GM18505 (cell line): ENCODE measurements at regions not wholly inside any gene's neighbourhood (a gene's known extent, or its start where the extent isn't known, plus 50 kb on each side); places are given as distances from the start of the nearest gene placed in this dataset.
"Not testable (repeated sequence)": the region's sequence is repeated elsewhere in the genome, so short reads cannot be mapped to it uniquely, and the experiment has no call there.

Source experiments
- ATAC-seq: cut with Tn5 transposase; IDR thresholded peaks from one replicate; pipeline ENCODE4 v1.9.1; 2021; ENCODE audit not compliant: unreplicated experiment
- POLR2A ChIP-seq: IDR thresholded peaks from 4 replicates; pipeline ENCODE4 v1.6.1; 2011; ENCODE audit warnings: borderline replicate concordance; ENCODE audit not compliant: insufficient read depth, insufficient read length; ENCODE audit errors: extremely low read depth

DNA sequence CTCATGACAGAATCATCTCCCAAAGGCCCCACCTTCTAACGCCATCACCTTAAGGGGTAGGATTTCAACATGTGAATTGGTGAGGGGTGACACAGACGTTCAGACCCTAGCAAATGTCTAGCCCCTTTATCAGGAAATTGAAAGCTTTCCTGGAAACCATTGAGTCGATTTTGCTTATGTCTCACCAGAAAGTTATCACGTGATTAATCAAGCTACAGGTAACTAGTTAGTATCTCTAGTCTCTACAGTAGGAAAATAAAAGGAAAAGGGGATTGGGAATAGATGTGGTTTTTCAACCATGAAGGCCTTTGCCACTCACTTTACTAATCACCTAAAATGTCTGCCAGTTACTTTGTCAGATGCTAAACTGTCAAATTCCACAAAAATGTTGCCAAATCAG is 1133.0 kb downstream of the PDHA2 start:
- no peak for TF ChIP-seq POLR2A
- no peak for ATAC-seq

DNA sequence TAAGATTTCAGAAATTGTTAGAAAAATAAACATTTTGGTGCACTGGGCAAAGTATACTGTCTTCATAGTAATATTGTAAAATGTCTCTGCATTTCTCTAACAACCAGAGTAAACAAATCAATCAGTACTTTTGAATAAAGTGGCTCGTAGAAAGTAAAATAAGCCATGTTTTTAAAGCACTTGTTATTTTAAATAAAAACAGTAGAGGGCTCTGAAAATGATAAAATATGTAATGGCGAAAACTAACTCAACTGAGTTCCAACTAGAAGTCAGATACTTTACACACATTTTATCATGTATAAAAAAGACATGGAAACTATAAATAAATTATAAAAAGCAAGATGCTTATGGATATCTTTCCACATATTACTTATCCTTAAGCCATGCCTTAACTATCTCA is 1134.4 kb downstream of the PDHA2 start:
- no peak for ATAC-seq
- no peak for TF ChIP-seq POLR2A

DNA sequence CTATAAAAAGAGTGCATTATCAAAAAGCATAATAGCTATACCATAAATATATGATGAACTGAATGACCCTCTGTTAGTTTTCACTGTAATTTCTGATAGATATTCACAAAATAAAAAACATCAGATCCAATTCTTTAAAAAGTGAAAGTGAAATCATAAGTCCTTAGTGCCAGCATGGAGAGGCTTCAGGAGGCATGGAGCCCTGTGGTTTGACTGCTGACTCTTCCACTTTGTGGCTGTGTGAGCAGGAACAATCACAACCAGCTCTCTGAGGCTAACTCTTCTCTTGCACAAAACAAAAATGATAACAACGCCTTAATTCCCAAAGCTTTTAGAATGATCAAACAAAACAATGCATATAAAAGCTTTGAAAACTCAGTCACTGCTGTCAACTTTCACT is 1143.9 kb downstream of the PDHA2 start:
- TF ChIP-seq POLR2A: no peak
- no peak for ATAC-seq

DNA sequence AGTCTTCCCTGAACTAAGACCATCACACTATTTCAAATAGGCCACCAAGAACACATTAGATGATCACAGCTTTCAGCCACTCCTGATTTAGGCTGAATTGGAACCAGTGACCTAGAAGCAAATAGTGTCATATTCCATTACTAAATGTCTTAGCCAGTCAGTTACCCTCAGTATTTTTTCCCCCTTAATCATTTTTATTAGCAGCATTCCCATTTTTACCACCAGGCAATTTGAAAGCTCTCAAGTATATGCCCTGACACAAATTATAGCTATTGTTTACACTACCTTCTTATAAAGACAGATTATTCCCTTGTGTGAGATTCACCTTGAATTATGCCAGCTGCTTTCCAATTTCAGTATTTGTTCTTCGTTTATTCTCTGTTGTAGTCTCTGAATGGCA is 1146.9 kb downstream of the PDHA2 start:
- no peak for TF ChIP-seq POLR2A
- ATAC-seq: no peak

DNA sequence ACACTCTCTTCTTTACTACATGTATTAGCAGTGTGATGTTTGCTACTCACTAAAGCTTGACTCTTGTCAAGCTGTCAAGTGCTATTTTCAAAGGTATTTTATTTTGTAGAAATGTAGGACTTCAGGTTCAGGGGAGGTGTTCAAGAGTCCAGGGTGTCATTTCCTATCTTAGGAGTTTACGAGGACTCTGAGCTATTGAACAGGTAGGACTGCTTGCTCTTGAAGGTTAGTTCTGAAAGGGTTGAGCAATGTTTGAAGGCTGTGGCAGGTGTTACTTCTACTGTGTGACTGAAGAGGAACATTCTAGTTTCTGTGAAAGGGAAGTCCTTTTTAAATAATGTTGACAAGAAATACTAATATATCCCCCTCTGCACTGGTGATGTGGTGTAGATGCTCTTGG is 1151.2 kb downstream of the PDHA2 start:
- no peak for TF ChIP-seq POLR2A
- no peak for ATAC-seq

DNA sequence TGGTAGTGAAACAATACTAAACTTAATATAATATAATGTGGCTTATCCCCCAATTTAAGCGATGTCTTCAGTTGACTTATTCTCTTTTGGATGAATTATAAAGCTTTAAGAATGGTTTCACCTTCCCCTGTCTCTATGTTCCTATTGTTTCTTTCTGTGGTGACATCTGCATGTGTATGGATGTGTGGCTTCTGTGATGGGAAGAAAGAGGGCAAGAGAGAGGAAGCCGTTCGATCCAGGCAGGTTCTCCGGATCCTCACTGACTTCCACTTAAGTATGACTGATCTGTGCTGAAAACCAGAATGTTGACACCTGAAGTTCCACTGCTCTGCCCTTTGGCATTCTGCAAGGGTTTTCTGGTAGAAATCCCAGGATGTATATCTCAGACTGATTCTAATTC is 1150.8 kb downstream of the STPG2 start:
- no peak for ATAC-seq
- no peak for TF ChIP-seq POLR2A

DNA sequence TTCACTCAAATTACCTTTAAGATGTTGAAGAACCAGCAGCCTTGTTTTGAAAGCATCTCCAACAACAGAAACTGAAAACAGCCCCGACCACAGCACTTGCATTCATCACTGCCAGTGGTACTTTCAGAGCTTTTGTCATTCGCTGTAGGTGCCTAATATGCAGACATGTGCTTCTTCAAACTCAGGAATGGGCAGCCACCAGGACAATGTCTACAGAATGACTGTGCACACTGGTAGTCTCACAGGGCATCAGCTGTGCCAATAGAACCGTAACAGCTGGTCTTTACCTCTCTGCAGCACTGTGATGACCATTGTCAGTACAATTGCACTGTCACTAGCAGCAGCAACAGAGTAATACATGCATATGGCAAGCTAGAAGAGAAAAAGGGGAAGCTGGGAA is 1149.7 kb downstream of the STPG2 start:
- TF ChIP-seq POLR2A: no peak
- ATAC-seq: no peak

DNA sequence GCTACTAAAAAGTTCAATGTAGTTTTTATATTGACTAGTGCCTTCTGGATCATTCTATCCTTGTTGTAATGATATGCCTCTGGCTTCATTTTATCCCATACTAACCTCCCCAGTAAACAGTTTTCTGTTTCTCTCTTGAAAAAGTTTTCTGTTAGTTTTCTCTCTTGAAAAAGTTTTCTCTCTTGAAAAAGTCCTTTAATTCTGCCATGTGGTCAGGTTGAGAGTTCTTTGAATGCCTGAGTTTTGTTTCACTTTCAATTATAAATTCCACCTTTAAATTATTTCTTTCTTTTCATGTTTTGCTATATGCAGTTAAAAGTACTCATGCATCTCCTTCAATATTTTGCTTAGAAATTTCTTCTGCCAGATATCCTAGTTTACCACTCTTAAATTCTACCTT is 1139.6 kb downstream of the STPG2 start:
- no peak for ATAC-seq
- no peak for TF ChIP-seq POLR2A

DNA sequence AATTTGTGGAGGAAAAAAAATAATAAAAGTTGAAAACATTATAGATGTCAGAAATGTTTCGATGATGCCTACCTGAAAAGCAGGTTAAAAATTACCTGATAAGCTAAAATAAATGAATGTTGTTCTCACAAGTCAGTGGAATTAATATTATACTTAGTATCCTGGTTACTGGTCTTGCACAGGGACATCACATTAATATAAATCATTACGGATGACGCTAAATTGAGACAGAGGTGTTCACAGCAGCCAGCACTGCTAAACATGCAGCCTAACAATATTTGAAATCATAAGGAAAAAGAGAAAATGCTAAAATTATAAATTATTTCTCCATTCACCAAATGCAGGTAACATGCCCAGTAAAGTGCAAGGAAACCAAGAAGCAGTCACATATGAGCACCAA is 1130.0 kb downstream of the STPG2 start:
- ATAC-seq: no peak
- no peak for TF ChIP-seq POLR2A

DNA sequence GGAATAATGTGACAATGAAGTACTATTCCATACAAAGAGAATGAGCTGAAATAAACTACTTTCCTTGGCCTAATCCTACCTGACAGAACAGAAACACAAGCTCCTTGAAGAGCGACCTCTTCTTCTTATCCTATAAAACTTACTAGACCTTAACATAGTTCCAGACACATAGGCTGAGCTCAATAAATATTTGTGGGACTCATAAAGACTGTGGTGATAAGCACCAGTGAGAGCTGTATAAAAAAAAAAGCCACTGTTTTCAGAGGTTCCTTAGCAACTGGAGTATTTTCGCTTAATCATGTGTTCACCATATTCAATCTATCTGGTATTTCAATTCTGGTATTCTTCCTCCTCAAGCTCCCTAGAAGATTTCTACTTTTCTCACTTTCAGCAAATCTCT is 1129.6 kb downstream of the STPG2 start:
- no peak for TF ChIP-seq POLR2A

DNA sequence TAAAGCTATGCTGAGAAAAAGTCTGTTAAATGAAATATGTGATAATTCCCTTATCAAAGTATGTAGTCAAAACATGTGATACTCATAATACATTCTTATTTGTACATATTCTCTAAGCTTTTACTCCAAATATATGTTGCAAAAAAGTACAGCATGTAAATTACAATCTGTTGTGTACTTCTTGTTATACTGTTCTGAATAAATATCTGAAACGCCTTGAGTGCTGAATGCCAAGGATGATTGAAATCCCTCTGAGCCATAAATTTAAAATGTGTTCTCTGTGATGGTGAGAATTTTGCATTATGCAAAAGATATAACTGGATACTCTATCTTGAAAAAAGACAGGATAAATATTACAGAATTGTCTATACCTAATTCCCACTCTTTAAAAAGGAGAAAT is 1128.0 kb downstream of the STPG2 start:
- ATAC-seq: no peak
- TF ChIP-seq POLR2A: no peak

More for the DNA sequence above, 1129.6 kb downstream of the STPG2 start:
- ATAC-seq: no peak

DNA sequence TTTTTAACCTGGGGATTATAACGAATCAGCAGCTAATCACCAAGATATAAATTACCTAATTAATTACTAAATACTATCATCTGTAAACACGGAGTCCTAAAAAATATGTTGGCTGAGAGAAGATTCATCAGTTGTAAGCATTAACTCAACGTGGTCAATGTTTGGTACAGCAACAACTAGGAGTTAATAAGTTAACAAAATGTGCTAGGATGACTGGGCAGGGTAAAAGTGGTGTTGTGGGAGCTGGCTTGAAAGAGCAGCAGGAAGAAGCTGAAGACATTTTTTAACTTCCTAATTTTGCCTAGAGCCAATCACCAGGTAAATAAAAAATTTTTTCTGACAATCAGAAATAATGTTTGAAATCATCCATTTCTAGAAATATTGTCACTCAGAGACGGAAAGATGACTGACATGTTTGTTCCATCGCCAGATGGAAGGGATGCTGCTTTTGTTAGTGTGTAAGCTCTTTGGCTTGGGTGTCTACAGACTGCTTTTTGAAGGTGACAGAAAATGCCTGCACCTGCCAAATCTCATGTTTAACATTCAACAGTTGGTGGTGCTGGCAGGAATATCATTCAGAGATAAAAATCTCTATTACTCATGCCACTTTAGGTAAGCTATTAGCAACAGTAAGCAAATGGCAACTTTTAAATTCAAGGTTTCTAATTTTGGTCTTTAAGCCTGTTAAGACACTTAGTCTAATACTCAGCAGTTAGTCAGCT is 1126.9 kb downstream of the STPG2 start:
- no peak for TF ChIP-seq POLR2A
- ATAC-seq: no peak

DNA sequence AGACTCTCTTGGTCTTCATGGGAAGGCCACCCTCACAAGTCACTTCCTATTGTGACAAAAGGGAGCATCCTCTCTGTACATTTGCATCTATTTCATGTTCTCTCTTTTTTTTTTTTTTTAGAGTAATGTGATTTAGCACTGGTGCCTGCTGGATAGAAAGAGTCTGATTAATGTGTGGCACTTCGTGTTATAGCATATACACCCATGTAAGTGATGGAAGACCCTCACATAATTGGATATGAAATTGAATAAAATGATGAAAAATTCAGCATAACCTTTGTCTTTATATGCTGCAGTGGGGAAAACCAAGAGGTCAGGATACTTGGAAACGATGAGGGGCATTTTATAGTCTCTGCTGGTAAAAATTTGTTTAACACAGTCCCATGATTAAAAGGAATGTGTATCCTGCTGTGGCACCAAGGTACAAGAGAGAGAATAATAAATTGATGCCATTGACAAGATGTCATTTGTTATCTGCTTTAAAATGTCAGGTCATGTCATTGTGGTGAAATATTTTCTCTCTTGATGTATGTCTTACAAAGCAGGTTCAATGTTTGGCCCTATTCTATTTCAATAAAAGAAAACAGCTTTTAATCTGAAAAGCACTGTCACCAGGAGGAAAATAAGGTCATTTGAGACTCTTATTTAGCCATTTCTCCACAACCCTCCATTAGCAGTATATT is 1115.4 kb downstream of the STPG2 start:
- no peak for ATAC-seq
- no peak for TF ChIP-seq POLR2A

DNA sequence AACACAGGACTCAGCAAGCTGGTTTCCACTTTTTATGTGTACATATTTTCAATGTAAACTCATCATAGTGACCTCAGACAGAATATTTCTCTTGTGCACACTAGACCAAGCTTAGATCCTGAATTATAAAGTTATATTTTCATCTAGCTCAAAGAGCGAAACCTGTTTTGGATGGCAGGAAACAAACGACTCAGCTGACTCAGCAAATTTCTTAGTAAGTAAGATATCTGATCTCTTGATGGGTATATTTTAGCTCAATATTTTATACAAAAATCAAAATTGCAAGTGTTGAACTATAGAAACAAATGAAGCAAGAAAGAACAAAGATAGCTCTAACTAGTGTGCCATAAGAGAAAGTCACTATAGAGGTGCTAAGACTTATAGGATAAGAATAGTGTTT is 1114.5 kb downstream of the STPG2 start:
- no peak for ATAC-seq
- no peak for TF ChIP-seq POLR2A

DNA sequence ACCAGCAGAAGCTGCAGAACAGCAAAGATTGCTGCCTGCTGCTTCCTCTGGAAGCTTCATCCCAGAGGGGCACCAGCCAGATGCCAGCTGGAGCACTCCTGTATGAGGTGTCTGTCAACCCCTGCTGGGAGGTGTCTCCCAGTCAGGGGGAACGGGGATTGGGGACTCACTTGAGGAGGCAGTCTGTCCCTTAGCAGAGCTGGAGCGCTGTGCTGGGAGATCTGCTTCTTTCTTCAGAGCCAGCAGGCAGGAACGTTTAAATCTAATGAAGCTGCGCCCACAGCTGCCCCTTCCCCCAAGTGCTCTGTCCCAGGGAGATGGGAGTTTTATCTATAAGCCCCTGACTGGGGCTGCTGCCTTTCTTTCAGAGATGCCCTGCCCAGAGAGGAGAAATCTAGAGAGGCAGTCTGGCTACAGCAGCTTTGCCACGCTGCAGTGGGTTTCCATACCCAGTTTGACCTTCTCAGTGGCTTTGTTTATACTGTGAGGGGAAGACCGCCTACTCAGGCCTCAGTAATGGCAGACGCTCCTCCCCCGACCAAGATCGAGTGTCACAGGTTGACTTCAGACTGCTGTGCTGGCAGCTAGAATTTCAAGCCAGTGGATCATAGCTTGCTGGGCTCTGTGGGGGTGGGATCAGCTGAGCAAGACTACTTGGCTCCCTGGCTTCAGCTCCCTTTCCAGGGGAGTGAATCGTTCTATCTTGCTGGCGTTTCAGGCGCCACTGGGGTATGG is 1105.7 kb downstream of the STPG2 start:
- ATAC-seq: not testable (repeated sequence)
